H1 (cell line): ENCODE measurements at regions not wholly inside any gene's neighbourhood (a gene's known extent, or its start where the extent isn't known, plus 50 kb on each side); places are given as distances from the start of the nearest gene placed in this dataset.

ENCODE experiments used
- GABPA ChIP-seq: IDR thresholded peaks from 2 replicates; pipeline ENCODE4 v1.6.1; 2011; ENCODE audit warnings: mild to moderate bottlenecking, low read length, moderate library complexity, borderline replicate concordance; ENCODE audit not compliant: insufficient read depth
- MAFK ChIP-seq: IDR thresholded peaks from 2 replicates; pipeline ENCODE4 v1.6.1; 2012; ENCODE audit warnings: low read depth, mild to moderate bottlenecking, improper control_type of control experiment, low read length

- no peak for TF ChIP-seq GABPA
- no peak for TF ChIP-seq MAFK
Observed at GRCh38 chr11:110362971-110363509, 66.6 kb upstream of the RDX start.
